Liver (tissue), 3 donors: ENCODE measurements at regions not wholly inside any gene's neighbourhood (a gene's known extent, or its start where the extent isn't known, plus 50 kb on each side); places are given as distances from the start of the nearest gene placed in this dataset.

Experiments
- CTCF ChIP-seq: fragments of 150-350 bp; IDR thresholded peaks from 2 replicates; pipeline ENCODE4 v1.5.1; 2017; ENCODE audit warnings: improper control_type of control experiment, low read depth, low read length; ENCODE audit not compliant: missing input control
- RAD21 ChIP-seq, 2 donors: IDR thresholded peaks; 2 replicates each; pipeline ENCODE4 v1.6.1; 2016; ENCODE audit warnings: antibody characterized with exemption in 2 of 2, mild to moderate bottlenecking in 2 of 2
- SP1 ChIP-seq: IDR thresholded peaks from 2 replicates; pipeline ENCODE4 v1.6.1; 2018; ENCODE audit warnings: antibody characterized with exemption, mild to moderate bottlenecking
- ZBTB33 ChIP-seq: IDR thresholded peaks from 2 replicates; pipeline ENCODE4 v1.6.1; 2016; ENCODE audit warnings: antibody characterized with exemption
- donor health status: healthy.
- donor health status: healthy.

- TF ChIP-seq CTCF (no peak), RAD21 (IDR thresholded peaks at IDR 0.05) (no peak), SP1 (no peak), ZBTB33 (no peak)
Observed at GRCh38 chr13:78098249-78098648, 179.6 kb upstream of the EDNRB start.
